C1 segment of cervical spinal cord (tissue), 14 donors: ENCODE measurements at regions not wholly inside any gene's neighbourhood (a gene's known extent, or its start where the extent isn't known, plus 50 kb on each side); places are given as distances from the start of the nearest gene placed in this dataset.
A peak's percentile ranks its signal among the peaks of the same experiment; 100 is the strongest.
"Not testable (repeated sequence)": the region's sequence is repeated elsewhere in the genome, so short reads cannot be mapped to it uniquely, and the experiment has no call there.

Source experiments
- DNase-seq, 14 donors: peaks; one replicate each; lab custom pipeline; 2025; lab: John Stamatoyannopoulos, UW

- no peak for DNase-seq
These were observed 1138.2 kb downstream of the TAF11L14 start for GRCh38 chr5:18772475-18772874.

GRCh38 chr5:18778225-18778624, 1144.0 kb downstream of the TAF11L14 start:
- DNase-seq, result peak in 1 of 14 donors; percentile 8

- no peak for DNase-seq
These were observed 1155.1 kb downstream of the TAF11L14 start for GRCh38 chr5:18789218-18789998.

GRCh38 chr5:18792145-18792544, 1157.9 kb downstream of the TAF11L14 start:
- DNase-seq, result no peak

GRCh38 chr5:18797222-18797621, 1163.0 kb downstream of the TAF11L14 start:
- no peak for DNase-seq

GRCh38 chr5:18798058-18798457, 1163.8 kb downstream of the TAF11L14 start:
- no peak for DNase-seq

- DNase-seq, result no peak
These were observed 1165.3 kb downstream of the TAF11L14 start for GRCh38 chr5:18799482-18800128.

- DNase-seq, result no peak
These were observed 1166.2 kb downstream of the TAF11L14 start for GRCh38 chr5:18800293-18801025.

- not testable (repeated sequence) for DNase-seq
These were observed 1167.2 kb downstream of the TAF11L14 start for GRCh38 chr5:18801413-18801812.

GRCh38 chr5:18802336-18802735, 1168.1 kb downstream of the TAF11L14 start:
- DNase-seq, result no peak

- no peak for DNase-seq
These were observed 1171.1 kb downstream of the TAF11L14 start for GRCh38 chr5:18805376-18805775.

GRCh38 chr5:18807256-18808149, 1173.2 kb downstream of the TAF11L14 start:
- DNase-seq, result no peak

- peak in 1 of 14 donors; percentile 9 for DNase-seq
These were observed 1176.3 kb downstream of the CDH18 start for GRCh38 chr5:18811661-18812060.

GRCh38 chr5:18828351-18828750, 1159.6 kb downstream of the CDH18 start:
- DNase-seq, result no peak

GRCh38 chr5:18829539-18829938, 1158.5 kb downstream of the CDH18 start:
- DNase-seq, result no peak

- DNase-seq, result no peak
These were observed 1137.8 kb downstream of the CDH18 start for GRCh38 chr5:18850216-18850615.

GRCh38 chr5:18872978-18873377, 1115.0 kb downstream of the CDH18 start:
- no peak for DNase-seq

GRCh38 chr5:18876565-18876964, 1111.4 kb downstream of the CDH18 start:
- DNase-seq, result no peak

- no peak for DNase-seq
These were observed 1106.4 kb downstream of the CDH18 start for GRCh38 chr5:18881615-18882014.

- DNase-seq, result no peak
These were observed 1105.8 kb downstream of the CDH18 start for GRCh38 chr5:18882154-18882553.

GRCh38 chr5:18888821-18889220, 1099.2 kb downstream of the CDH18 start:
- no peak for DNase-seq
